Activated CD4-positive, alpha-beta T cell treated with anti-CD3 and anti-CD28 coated beads for 1 hour (primary cell): ENCODE measurements at regions not wholly inside any gene's neighbourhood (a gene's known extent, or its start where the extent isn't known, plus 50 kb on each side); places are given as distances from the start of the nearest gene placed in this dataset.

Experiments used
- DNase-seq: peaks from one replicate; pipeline ENCODE4 v3.0.0-alpha.2; 2020

GRCh38 chr1:98103617-98104285 is 182.9 kb upstream of the DPYD start:
- no peak for DNase-seq

GRCh38 chr1:98102345-98103030 is 181.7 kb upstream of the DPYD start:
- DNase-seq = no peak

DNA sequence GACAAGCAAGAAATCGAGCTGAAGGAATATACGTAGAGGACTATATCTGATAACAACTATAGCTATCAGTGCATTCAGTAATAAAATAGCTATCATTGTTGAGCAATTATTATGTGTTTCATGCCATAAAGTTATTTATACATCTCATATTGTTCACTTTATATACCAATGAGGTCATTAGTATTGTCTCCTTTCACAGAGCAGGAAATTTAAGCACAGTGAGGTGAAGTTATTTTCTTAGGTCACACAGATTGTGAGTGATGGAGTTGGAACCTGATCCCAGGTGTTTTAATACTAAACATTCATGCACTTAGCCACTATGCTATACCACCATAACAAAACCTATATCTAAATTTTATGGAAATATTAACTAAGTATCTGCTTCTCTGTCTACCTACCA is 180.5 kb upstream of the DPYD start:
- DNase-seq = no peak

DNA sequence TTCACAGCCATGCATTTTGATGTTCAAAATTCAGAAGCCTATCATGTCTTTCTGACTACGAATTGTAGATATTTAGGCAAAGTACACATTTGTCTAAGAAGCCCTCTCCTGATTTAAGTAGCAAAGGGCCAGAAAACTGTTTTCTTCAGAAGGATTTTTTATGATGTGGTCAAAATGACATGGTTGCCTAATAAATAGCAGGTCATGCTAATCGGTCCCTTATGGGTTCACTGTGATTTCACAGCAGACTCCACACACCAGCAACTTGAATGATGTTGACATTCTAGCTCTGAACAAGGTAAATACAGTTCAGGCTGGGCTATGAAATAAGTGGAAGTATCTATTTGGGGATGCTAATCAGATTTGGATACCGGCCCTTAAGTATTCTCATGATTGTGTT is 178.7 kb upstream of the DPYD start:
- no peak for DNase-seq

DNA sequence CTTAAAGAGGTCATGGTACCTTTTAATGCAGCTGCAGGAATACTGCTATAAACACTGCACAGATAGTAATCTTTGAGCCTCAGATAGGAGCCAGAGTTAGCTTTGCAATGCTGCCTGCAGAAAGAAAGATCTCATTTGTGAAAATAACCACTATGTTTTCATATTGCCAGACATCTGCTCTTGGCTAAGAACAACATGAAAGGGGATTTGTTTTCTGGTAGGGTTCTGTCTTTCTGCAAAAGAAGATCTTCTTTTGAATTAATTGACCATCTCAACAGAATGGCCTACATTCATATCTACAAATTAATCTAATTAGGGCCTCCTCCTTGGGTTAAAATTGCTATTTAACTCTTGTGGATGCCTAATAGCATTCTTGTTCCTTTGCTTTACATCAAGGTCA is 177.6 kb upstream of the DPYD start:
- no peak for DNase-seq

DNA sequence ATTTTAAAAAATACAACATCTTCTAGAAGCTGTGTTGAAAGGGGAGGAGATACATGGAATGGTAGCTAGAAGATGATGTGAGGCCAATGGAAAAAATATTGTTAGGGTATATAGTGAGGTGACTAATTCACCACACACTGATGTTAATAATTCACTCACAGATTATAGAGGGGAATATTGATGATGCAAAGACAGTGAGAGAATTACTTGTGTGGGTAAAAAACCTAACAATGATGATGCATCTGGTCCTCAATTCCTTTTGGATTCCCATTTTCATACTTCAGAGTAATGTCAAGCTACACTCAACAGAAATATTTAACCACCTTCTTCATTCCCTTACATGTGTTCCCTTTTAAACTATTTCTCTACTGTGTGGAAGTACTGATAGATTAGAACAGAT is 169.5 kb upstream of the DPYD start:
- DNase-seq = no peak

- no peak for DNase-seq
Observed at GRCh38 chr1:98088381-98088780, 167.5 kb upstream of the DPYD start.

GRCh38 chr1:98086796-98087441 is 166.1 kb upstream of the DPYD start:
- DNase-seq = no peak

DNA sequence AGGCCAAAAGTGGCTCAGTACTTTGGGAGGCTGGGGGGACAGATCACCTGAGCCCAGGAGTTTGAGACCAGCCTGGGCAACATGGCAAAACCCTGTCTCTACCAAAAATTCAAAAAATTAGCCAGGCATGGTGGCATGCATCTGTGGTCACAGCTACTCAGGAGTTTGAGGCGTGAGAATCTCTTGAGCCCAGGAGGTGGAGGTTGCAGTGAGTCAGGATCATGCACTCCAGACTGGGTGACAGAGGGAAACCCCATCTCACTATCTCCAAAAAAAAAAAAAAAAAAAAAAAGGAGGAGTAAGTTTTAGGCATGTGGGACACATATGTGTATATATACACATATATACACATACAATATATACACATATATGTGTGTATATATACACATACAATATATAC is 165.3 kb upstream of the DPYD start:
- DNase-seq = no peak

- DNase-seq = no peak
Observed at GRCh38 chr1:98084188-98084587, 163.4 kb upstream of the DPYD start.

GRCh38 chr1:98081944-98082343 is 161.1 kb upstream of the DPYD start:
- no peak for DNase-seq

GRCh38 chr1:98078596-98078995 is 157.8 kb upstream of the DPYD start:
- DNase-seq = no peak

- DNase-seq = no peak
Observed at GRCh38 chr1:98077691-98078090, 156.9 kb upstream of the DPYD start.

DNA sequence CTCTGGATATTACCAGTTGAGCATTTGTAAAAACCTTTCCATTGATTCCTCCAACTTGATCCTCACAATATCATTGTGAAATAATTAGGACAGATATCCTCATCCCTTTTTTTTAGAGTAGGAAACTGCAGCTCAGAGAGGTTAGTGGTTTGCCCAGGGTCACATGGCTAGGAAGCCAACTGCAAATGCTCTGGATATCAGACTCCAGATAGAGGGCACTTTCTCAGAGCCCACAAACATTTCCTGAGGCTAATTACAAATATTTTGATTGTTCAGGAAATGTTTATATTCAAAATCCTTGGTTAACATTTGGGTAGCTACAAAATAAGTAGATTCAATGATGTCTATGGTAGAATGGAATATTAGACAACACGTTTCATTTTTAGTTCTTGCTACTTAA is 154.8 kb upstream of the DPYD start:
- no peak for DNase-seq

- DNase-seq = no peak
Observed at GRCh38 chr1:98073823-98074222, 153.0 kb upstream of the DPYD start.

DNA sequence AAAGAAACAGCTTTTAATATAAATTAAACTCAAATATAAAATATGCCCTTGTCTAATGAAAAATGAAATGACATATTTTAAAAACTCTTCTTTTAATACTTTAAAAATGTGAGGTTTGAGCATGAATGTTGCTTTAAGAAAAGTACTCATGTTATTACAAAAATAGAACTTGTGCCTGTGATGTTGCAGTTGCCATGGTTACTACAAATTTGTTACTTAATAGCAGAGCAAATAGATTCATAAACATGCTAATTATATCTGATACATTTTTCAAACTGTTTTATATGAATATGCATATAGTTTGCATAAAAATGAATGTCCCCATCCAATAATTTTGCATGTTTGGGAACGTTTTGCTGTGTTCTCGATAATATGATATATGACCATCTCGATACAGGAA is 152.3 kb upstream of the DPYD start:
- no peak for DNase-seq

GRCh38 chr1:98072047-98072446 is 151.2 kb upstream of the DPYD start:
- no peak for DNase-seq

GRCh38 chr1:98068016-98068415 is 147.2 kb upstream of the DPYD start:
- no peak for DNase-seq

- DNase-seq = no peak
Observed at GRCh38 chr1:98066911-98067310, 146.1 kb upstream of the DPYD start.

GRCh38 chr1:98059620-98060019 is 138.8 kb upstream of the DPYD start:
- DNase-seq = no peak

DNA sequence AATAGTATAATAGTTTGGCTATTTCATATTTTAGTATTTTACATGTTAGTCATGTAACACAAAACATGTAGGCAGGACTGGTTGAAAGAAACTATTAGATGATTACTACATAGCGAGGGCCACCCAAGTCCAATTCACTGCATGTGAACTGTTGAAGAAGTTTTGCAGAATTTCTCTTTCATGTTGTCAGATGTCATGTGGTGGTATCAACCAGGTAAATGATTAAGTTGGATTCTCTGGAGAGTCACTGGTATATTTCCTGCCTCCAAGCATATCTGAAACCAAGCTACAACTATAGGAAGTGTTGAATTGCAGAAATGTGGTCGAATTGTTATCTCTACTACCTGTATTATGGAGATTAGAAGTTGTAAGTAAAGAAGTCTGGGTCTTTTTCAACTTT is 137.8 kb upstream of the DPYD start:
- DNase-seq = no peak

GRCh38 chr1:98057236-98057910 is 136.5 kb upstream of the DPYD start:
- no peak for DNase-seq

GRCh38 chr1:98056781-98057180 is 135.9 kb upstream of the DPYD start:
- no peak for DNase-seq

DNA sequence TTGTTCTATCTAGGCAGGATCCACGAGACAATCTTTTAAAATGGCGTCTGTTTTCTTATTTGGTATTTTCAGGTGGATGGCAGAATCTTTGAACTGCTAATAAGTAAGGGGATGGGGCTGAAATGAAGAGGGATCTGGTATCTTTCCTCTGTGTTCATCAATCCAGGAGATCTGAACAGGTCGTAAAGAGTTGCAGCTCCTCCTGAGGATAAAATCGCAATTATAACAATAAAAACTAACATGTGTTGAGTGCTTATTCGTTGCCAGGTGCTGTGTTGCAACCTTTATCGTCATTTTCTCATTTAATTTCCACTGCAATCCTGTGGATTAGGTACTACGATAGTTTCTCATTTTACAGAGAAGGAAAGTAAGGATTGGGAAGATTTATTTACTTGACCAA is 134.6 kb upstream of the DPYD start:
- no peak for DNase-seq
